Loucy (cell line): ENCODE measurements at regions not wholly inside any gene's neighbourhood (a gene's known extent, or its start where the extent isn't known, plus 50 kb on each side); places are given as distances from the start of the nearest gene placed in this dataset.

Experiments used
- H2AFZ ChIP-seq: fragments of 200-600 bp; sonication (generic); 2 replicates; pipeline ENCODE4 v1.6.0; 2016; ENCODE audit warnings: antibody characterized with exemption, mild to moderate bottlenecking, low read length, moderate library complexity
- H3F3A ChIP-seq: fragments of 200-600 bp; 2 replicates; pipeline ENCODE4 v1.6.0; 2016; ENCODE audit warnings: antibody characterized with exemption, low read depth, mild to moderate bottlenecking
- H3K27me3 ChIP-seq: fragments of 200-600 bp; sonication (generic); 2 replicates; pipeline ENCODE4 v1.6.1; 2014; ENCODE audit warnings: low read length, mild to moderate bottlenecking; ENCODE audit not compliant: insufficient read depth, poor library complexity, severe bottlenecking
- H3K36me3 ChIP-seq: fragments of 200-600 bp; sonication (generic); 2 replicates; pipeline ENCODE4 v1.6.1; 2016; ENCODE audit warnings: low read length; ENCODE audit not compliant: insufficient read depth
- H3K4me1 ChIP-seq: fragments of 200-600 bp; sonication (generic); 2 replicates; pipeline ENCODE4 v1.5.1; 2014; ENCODE audit warnings: low read length, mild to moderate bottlenecking; ENCODE audit not compliant: insufficient read depth, poor library complexity, severe bottlenecking
- H3K4me2 ChIP-seq: fragments of 200-600 bp; sonication (generic); 2 replicates; pipeline ENCODE4 v1.6.0; 2014; ENCODE audit warnings: antibody characterized with exemption, low read length, low read depth, mild to moderate bottlenecking; ENCODE audit not compliant: poor library complexity, severe bottlenecking
- H3K4me3 ChIP-seq: fragments of 200-600 bp; sonication (generic); 2 replicates; pipeline ENCODE4 v1.5.1; 2014; ENCODE audit warnings: low read length, mild to moderate bottlenecking, mixed read lengths; ENCODE audit not compliant: poor library complexity, severe bottlenecking
- H3K79me2 ChIP-seq: fragments of 200-600 bp; sonication (generic); 2 replicates; pipeline ENCODE4 v1.6.1; 2014; ENCODE audit warnings: low read length; ENCODE audit not compliant: insufficient read depth
- H3K9ac ChIP-seq: fragments of 200-600 bp; sonication (generic); 2 replicates; pipeline ENCODE4 v1.6.0; 2014; ENCODE audit warnings: mild to moderate bottlenecking, low read depth, low read length, moderate library complexity; ENCODE audit not compliant: poor library complexity, severe bottlenecking
- H3K9me2 ChIP-seq: fragments of 200-600 bp; sonication (generic); replicated peaks from 2 replicates; pipeline ENCODE4 v1.6.1; 2016; ENCODE audit warnings: low read depth, low read length, mixed read lengths
- H3K9me3 ChIP-seq: fragments of 200-600 bp; sonication (generic); 2 replicates; pipeline ENCODE4 v1.6.1; 2014; ENCODE audit warnings: mild to moderate bottlenecking, antibody characterized with exemption, low read length, low read depth; ENCODE audit not compliant: insufficient read depth
- H4K20me1 ChIP-seq: fragments of 200-600 bp; sonication (generic); 2 replicates; pipeline ENCODE4 v1.6.0; 2014; ENCODE audit warnings: antibody characterized with exemption, low read length, mild to moderate bottlenecking; ENCODE audit not compliant: insufficient read depth, poor library complexity, severe bottlenecking
- EZH2phosphoT487 ChIP-seq: fragments of 200-600 bp; IDR thresholded peaks from 2 replicates; pipeline ENCODE4 v1.6.1; 2018; ENCODE audit warnings: antibody characterized with exemption, mild to moderate bottlenecking, moderate library complexity, borderline replicate concordance
- TF ChIP-seq, protein P1 (sequence below): fragments of 200-600 bp; sonication (generic); conservative IDR thresholded peaks from 2 replicates; pipeline ENCODE4 v1.5.1; 2014; ENCODE audit warnings: mild to moderate bottlenecking, antibody characterized with exemption, low read length

DNA sequence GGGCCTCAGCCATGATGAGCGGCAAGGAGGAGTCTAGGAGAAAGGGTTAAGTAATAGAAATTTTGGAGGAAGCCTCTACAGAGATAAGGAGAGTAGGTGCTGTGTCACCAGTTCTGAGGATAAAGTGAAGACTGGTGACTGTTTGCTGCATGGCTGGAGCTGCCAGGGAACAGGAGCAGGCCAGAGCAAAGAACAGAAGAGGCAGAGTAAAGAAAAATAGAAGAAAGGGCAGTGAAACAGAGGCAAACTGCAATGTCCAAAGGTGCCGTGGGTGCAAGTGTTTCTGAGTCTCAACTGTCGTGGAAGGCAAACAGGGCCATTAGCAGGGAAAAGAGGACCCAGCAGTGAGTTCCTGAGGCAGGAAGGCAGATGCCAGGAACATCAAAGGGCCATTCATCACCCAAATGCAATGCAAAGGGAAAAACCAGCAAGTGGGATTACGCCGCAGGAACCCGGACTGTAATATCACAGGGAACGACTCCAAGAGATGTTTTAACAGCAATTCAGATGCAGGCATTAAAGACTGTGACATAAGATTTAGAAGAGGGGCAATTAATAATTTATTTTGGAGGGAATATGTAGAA lies 318.3 kb downstream of the FOXO1 start:
- H3K9me3 ChIP-seq, result no peaks in the 10 kb centered on the region
- no peaks in the 10 kb centered on the region for H3F3A ChIP-seq
- peaks cover 10% of the 10 kb centered on the region for H3K27me3 ChIP-seq
- no peak overlapping the region for H3K4me2 ChIP-seq
- H3K79me2 ChIP-seq, result no peaks in the 10 kb centered on the region
- no peaks in the 10 kb centered on the region for H4K20me1 ChIP-seq
- no peak overlapping the region for H3K4me3 ChIP-seq
- TF ChIP-seq EZH2phosphoT487, result no peak
- TF ChIP-seq, protein P1, sequence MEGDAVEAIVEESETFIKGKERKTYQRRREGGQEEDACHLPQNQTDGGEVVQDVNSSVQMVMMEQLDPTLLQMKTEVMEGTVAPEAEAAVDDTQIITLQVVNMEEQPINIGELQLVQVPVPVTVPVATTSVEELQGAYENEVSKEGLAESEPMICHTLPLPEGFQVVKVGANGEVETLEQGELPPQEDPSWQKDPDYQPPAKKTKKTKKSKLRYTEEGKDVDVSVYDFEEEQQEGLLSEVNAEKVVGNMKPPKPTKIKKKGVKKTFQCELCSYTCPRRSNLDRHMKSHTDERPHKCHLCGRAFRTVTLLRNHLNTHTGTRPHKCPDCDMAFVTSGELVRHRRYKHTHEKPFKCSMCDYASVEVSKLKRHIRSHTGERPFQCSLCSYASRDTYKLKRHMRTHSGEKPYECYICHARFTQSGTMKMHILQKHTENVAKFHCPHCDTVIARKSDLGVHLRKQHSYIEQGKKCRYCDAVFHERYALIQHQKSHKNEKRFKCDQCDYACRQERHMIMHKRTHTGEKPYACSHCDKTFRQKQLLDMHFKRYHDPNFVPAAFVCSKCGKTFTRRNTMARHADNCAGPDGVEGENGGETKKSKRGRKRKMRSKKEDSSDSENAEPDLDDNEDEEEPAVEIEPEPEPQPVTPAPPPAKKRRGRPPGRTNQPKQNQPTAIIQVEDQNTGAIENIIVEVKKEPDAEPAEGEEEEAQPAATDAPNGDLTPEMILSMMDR, result no peak
- no peaks in the 10 kb centered on the region for H3K9me2 ChIP-seq
- no peaks in the 10 kb centered on the region for H3K4me1 ChIP-seq
- no peaks in the 10 kb centered on the region for H3K36me3 ChIP-seq
- no peak overlapping the region for H3K9ac ChIP-seq
- H2AFZ ChIP-seq, result no peak overlapping the region

GRCh38 chr13:40350283-40350992 lies 316.0 kb downstream of the FOXO1 start:
- Histone ChIP-seq H4K20me1 (no peaks in the 10 kb centered on the region), H3F3A (no peaks in the 10 kb centered on the region), H3K79me2 (no peaks in the 10 kb centered on the region), H3K36me3 (no peaks in the 10 kb centered on the region), H3K4me3 (no peak overlapping the region), H3K9me2 (no peaks in the 10 kb centered on the region), H3K27me3 (peaks cover 4% of the 10 kb centered on the region), H3K4me2 (no peak overlapping the region), H2AFZ (no peak overlapping the region), H3K9me3 (no peaks in the 10 kb centered on the region), H3K9ac (no peak overlapping the region), H3K4me1 (no peaks in the 10 kb centered on the region)
- TF ChIP-seq EZH2phosphoT487, result no peak
- TF ChIP-seq, protein P1, result no peak

DNA sequence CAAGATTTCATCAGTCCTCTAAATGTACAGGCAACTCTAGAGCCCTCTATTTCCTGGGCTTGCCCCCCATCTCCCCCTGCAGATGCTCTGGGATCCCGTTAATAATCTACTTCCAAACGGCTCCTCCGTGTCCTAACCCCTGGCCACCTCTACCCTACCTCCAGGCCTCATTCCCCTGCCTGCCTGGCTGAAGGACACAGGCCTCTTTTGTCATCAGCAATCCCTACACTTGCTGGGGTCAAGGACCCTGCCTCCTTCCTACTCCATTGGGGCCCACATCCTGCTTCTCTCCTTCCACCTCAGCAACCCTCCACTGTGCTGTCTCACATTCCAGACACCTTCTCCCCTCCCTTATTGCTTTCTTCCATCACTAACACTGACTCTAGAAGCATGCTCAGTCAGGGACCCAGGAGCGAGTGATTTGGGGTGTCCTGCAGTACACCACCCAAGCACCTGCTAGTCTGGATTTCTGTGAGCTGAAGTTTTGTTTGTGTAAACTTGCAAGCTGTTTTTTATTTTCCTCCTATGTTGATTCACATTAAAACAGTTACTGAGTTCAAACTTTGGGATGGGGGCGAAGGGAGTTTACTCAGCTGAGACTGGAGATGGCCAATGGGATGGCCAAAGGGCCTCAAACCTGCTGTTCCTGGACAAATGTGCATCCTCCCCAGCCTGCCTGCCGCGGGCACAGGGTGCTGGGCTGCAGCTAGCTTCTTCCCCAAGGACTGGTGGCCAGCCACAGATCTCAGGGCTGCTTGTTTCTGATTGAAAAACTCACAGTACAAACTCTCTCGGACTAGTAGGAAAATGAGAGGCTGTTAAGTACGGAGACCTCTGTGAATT lies 314.7 kb downstream of the FOXO1 start:
- H3K9ac ChIP-seq, result no peak overlapping the region
- H3K4me1 ChIP-seq, result no peaks in the 10 kb centered on the region
- TF ChIP-seq, protein P1, result no peak
- TF ChIP-seq EZH2phosphoT487, result no peak
- no peak overlapping the region for H3K4me3 ChIP-seq
- H2AFZ ChIP-seq, result no peak overlapping the region
- no peaks in the 10 kb centered on the region for H3K27me3 ChIP-seq
- H3K79me2 ChIP-seq, result no peaks in the 10 kb centered on the region
- no peaks in the 10 kb centered on the region for H4K20me1 ChIP-seq
- no peaks in the 10 kb centered on the region for H3K9me2 ChIP-seq
- no peaks in the 10 kb centered on the region for H3K36me3 ChIP-seq
- H3K9me3 ChIP-seq, result no peaks in the 10 kb centered on the region
- no peaks in the 10 kb centered on the region for H3F3A ChIP-seq
- no peak overlapping the region for H3K4me2 ChIP-seq
